ENCODE measurements at regions not wholly inside any gene's neighbourhood (a gene's known extent, or its start where the extent isn't known, plus 50 kb on each side); places are given as distances from the start of the nearest gene placed in this dataset.

- Mint-ChIP-seq H3K4me1 (ENCODE audit: low read depth) (peaks cover 3% of the 10 kb centered on the region), H3K9me3 (ENCODE audit: low read depth) (no peaks in the 10 kb centered on the region), H3K27ac (no peak overlapping the region), H3K4me3 (ENCODE audit: low read depth) (no peak overlapping the region), H3K36me3 (ENCODE audit: insufficient read depth) (no peaks in the 10 kb centered on the region), H3K27me3 (no peaks in the 10 kb centered on the region)
- no peak for DNase-seq (ENCODE audit: low spot score, unreplicated experiment)
- TF ChIP-seq CTCF (IDR thresholded peaks at IDR 0.05; ENCODE audit: unreplicated experiment) = no peak
These were observed 523.2 kb upstream of the HTR2A start for GRCh38 chr13:47420020-47420419.

DNA sequence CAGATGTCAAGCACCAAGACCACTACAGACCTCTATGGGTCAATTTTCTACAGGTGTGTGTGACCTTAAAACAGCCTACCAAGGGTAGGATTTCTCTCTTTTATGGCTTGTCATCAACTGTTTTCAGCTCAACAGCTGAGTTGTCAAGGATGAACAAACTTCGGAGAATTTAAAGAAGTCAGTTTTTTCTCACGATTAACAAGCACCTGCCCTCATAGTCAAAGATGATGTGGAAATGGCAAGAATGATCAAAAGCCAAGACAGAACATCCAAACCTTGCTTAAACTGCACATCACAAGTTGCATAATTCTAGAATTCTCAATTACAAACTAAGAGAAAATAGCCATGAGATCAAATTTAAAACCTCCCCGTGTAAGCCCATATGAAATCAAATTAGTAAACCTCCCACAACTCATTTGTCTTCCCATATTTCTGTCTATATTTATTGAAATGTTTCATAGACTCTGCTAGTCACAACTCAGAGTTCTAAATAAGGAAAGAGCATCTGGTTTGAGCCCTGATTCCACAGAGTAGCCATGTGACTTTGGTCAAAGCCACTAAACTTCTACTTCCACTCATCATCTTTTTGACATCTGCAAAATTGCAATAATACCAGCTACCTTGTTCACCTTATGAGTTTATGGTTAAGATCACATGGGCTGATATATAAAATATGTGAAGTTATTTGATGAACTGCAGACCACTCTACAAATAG lies 521.5 kb upstream of the HTR2A start:
- Mint-ChIP-seq H3K27me3 (no peaks in the 10 kb centered on the region), H3K36me3 (ENCODE audit: insufficient read depth) (no peaks in the 10 kb centered on the region), H3K27ac (no peak overlapping the region), H3K4me3 (ENCODE audit: low read depth) (no peak overlapping the region), H3K9me3 (ENCODE audit: low read depth) (no peaks in the 10 kb centered on the region), H3K4me1 (ENCODE audit: low read depth) (peaks cover 3% of the 10 kb centered on the region)
- DNase-seq (ENCODE audit: low spot score, unreplicated experiment) = no peak
- no peak for TF ChIP-seq CTCF (IDR thresholded peaks at IDR 0.05; ENCODE audit: unreplicated experiment)

- Mint-ChIP-seq H3K36me3 (ENCODE audit: insufficient read depth) (no peaks in the 10 kb centered on the region), H3K27me3 (no peaks in the 10 kb centered on the region), H3K4me1 (ENCODE audit: low read depth) (peaks cover 3% of the 10 kb centered on the region), H3K4me3 (ENCODE audit: low read depth) (no peak overlapping the region), H3K9me3 (ENCODE audit: low read depth) (no peaks in the 10 kb centered on the region), H3K27ac (no peak overlapping the region)
- DNase-seq (ENCODE audit: low spot score, unreplicated experiment) = no peak
- TF ChIP-seq CTCF (IDR thresholded peaks at IDR 0.05; ENCODE audit: unreplicated experiment) = no peak
These were observed 520.6 kb upstream of the HTR2A start for GRCh38 chr13:47417485-47417884.

GRCh38 chr13:47415048-47415447 lies 518.2 kb upstream of the HTR2A start:
- DNase-seq (ENCODE audit: low spot score, unreplicated experiment) = no peak
- Mint-ChIP-seq H3K4me3 (ENCODE audit: low read depth) (no peak overlapping the region), H3K4me1 (ENCODE audit: low read depth) (peaks cover 1% of the 10 kb centered on the region), H3K9me3 (ENCODE audit: low read depth) (no peaks in the 10 kb centered on the region), H3K36me3 (ENCODE audit: insufficient read depth) (no peaks in the 10 kb centered on the region), H3K27ac (no peak overlapping the region), H3K27me3 (no peaks in the 10 kb centered on the region)
- TF ChIP-seq CTCF (IDR thresholded peaks at IDR 0.05; ENCODE audit: unreplicated experiment) = no peak

DNA sequence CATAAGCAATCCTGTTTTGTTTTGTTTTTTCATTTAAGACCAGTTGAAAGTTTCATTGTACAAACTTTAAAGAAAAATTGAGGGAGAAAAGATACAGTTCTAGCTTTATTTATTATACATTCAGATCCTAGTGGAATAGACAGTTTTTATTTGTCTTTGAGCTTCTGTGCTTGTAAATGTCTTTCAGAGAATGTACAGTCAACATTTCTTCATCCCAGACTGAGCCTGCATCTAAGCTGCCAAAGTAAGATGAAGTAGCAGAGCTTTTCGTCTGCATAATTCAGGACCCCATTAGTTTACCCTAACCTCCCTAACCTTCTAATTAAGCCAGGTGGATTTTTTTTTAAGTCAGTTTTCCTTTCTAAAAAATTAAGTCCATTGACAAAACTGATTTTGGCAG lies 516.7 kb upstream of the HTR2A start:
- Mint-ChIP-seq H3K9me3 (ENCODE audit: low read depth) (no peaks in the 10 kb centered on the region), H3K27me3 (no peaks in the 10 kb centered on the region), H3K36me3 (ENCODE audit: insufficient read depth) (no peaks in the 10 kb centered on the region), H3K4me1 (ENCODE audit: low read depth) (peaks cover 2% of the 10 kb centered on the region), H3K4me3 (ENCODE audit: low read depth) (no peak overlapping the region), H3K27ac (no peak overlapping the region)
- no peak for TF ChIP-seq CTCF (IDR thresholded peaks at IDR 0.05; ENCODE audit: unreplicated experiment)
- no peak for DNase-seq (ENCODE audit: low spot score, unreplicated experiment)
